GM20000 (cell line): ENCODE measurements at regions not wholly inside any gene's neighbourhood (a gene's known extent, or its start where the extent isn't known, plus 50 kb on each side); places are given as distances from the start of the nearest gene placed in this dataset.
"Not testable (repeated sequence)": the region's sequence is repeated elsewhere in the genome, so short reads cannot be mapped to it uniquely, and the experiment has no call there.

ENCODE experiments used
- DNase-seq: peaks from one replicate; pipeline ENCODE4 v3.0.0; 2012; ENCODE audit warnings: low spot score
- CTCF ChIP-seq: IDR thresholded peaks from 2 replicates; pipeline ENCODE4 v1.5.1; 2012; ENCODE audit warnings: mild to moderate bottlenecking, control low read depth; ENCODE audit errors: extremely low read depth, missing control alignments

- peak; percentile 41 for DNase-seq
- peak; percentile 15 for TF ChIP-seq CTCF
These were observed 128.2 kb downstream of the ZNF280B start for GRCh38 chr22:22380098-22381030.

- DNase-seq, result not testable (repeated sequence)
These were observed 127.2 kb downstream of the ZNF280B start for GRCh38 chr22:22381292-22381691.

GRCh38 chr22:22384267-22384666, 124.3 kb downstream of the ZNF280B start:
- TF ChIP-seq CTCF, result no peak
- no peak for DNase-seq

GRCh38 chr22:22384668-22385244, 123.8 kb downstream of the ZNF280B start:
- no peak for TF ChIP-seq CTCF
- DNase-seq, result no peak

- DNase-seq, result no peak
- no peak for TF ChIP-seq CTCF
These were observed 121.7 kb downstream of the ZNF280B start for GRCh38 chr22:22386602-22387385.

GRCh38 chr22:22387386-22387736, 121.2 kb downstream of the ZNF280B start:
- no peak for DNase-seq
- no peak for TF ChIP-seq CTCF

- no peak for TF ChIP-seq CTCF
- DNase-seq, result no peak
These were observed 120.5 kb downstream of the ZNF280B start for GRCh38 chr22:22388090-22388489.
